ENCODE measurements at regions not wholly inside any gene's neighbourhood (a gene's known extent, or its start where the extent isn't known, plus 50 kb on each side); places are given as distances from the start of the nearest gene placed in this dataset.

DNA sequence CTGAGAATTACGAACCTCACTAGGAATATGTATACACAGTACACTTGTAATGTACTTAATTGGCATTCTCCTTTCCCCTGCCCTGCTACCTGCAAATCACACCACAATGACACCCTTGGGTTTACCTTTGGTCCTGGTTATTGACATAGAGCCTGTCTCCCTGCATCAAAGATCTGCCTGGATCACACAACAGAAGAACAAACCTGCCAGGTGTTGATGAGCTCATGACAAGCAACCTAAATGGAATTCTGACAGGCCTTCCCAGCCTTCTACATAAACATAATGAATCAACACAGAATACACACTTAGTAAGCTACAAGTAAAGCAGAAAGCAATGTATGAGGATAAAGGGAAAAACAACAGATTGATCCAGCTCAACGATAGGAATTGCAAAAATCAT lies 95.6 kb downstream of the HDGFL1 start:
- Histone ChIP-seq H3K27me3 (ENCODE audit: insufficient read depth, low read length, poor library complexity, severe bottlenecking) (no peaks in the 10 kb centered on the region), H3K4me3 (ENCODE audit: low read length, poor library complexity, severe bottlenecking) (no peak overlapping the region), H3K9me2 (replicated peaks; ENCODE audit: low read depth, low read length) (no peaks in the 10 kb centered on the region), H3K9ac (ENCODE audit: low read depth, low read length, poor library complexity, severe bottlenecking) (no peak overlapping the region), H3F3A (ENCODE audit: low read depth) (no peaks in the 10 kb centered on the region), H3K36me3 (ENCODE audit: insufficient read depth, low read length) (no peaks in the 10 kb centered on the region), H3K9me3 (ENCODE audit: insufficient read depth, low read depth, low read length) (no peaks in the 10 kb centered on the region), H4K20me1 (ENCODE audit: insufficient read depth, low read length, poor library complexity, severe bottlenecking) (no peaks in the 10 kb centered on the region), H3K4me1 (ENCODE audit: insufficient read depth, low read length, poor library complexity, severe bottlenecking) (no peaks in the 10 kb centered on the region), H2AFZ (ENCODE audit: low read length) (no peak overlapping the region), H3K79me2 (ENCODE audit: insufficient read depth, low read length) (no peaks in the 10 kb centered on the region), H3K4me2 (ENCODE audit: low read depth, low read length, poor library complexity, severe bottlenecking) (no peak overlapping the region)
- no peak for TF ChIP-seq EZH2phosphoT487 (IDR thresholded peaks at IDR 0.05; ENCODE audit: borderline replicate concordance)
- TF ChIP-seq, protein P1, sequence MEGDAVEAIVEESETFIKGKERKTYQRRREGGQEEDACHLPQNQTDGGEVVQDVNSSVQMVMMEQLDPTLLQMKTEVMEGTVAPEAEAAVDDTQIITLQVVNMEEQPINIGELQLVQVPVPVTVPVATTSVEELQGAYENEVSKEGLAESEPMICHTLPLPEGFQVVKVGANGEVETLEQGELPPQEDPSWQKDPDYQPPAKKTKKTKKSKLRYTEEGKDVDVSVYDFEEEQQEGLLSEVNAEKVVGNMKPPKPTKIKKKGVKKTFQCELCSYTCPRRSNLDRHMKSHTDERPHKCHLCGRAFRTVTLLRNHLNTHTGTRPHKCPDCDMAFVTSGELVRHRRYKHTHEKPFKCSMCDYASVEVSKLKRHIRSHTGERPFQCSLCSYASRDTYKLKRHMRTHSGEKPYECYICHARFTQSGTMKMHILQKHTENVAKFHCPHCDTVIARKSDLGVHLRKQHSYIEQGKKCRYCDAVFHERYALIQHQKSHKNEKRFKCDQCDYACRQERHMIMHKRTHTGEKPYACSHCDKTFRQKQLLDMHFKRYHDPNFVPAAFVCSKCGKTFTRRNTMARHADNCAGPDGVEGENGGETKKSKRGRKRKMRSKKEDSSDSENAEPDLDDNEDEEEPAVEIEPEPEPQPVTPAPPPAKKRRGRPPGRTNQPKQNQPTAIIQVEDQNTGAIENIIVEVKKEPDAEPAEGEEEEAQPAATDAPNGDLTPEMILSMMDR (conservative IDR thresholded peaks at IDR 0.05; ENCODE audit: low read length), result no peak

DNA sequence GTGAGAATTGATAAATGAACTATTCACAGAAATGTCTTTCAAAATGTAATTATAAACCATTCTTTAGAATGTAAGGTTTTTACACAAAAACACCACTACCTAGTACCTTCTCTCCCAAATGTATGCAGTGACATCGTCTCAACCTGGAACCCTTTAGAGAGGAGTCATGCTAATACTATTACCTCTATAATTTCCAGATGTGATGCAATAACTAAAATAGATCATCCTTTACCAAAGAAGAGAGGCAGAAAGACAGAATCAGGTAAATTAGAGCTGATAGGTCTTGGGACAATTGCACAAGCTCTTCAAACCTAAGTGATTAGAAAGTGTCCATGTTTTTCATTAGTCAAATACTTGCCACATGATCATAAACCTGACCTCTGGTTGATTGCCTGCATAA lies 96.7 kb downstream of the HDGFL1 start:
- no peaks in the 10 kb centered on the region for H3K9me3 ChIP-seq (ENCODE audit: insufficient read depth, low read depth, low read length)
- TF ChIP-seq, protein P1 (conservative IDR thresholded peaks at IDR 0.05; ENCODE audit: low read length), result no peak
- no peak for TF ChIP-seq EZH2phosphoT487 (IDR thresholded peaks at IDR 0.05; ENCODE audit: borderline replicate concordance)
- no peaks in the 10 kb centered on the region for H3K9me2 ChIP-seq (replicated peaks; ENCODE audit: low read depth, low read length)
- H3K27me3 ChIP-seq (ENCODE audit: insufficient read depth, low read length, poor library complexity, severe bottlenecking), result no peaks in the 10 kb centered on the region
- H3F3A ChIP-seq (ENCODE audit: low read depth), result no peaks in the 10 kb centered on the region
- no peaks in the 10 kb centered on the region for H4K20me1 ChIP-seq (ENCODE audit: insufficient read depth, low read length, poor library complexity, severe bottlenecking)
- no peak overlapping the region for H3K4me3 ChIP-seq (ENCODE audit: low read length, poor library complexity, severe bottlenecking)
- no peaks in the 10 kb centered on the region for H3K79me2 ChIP-seq (ENCODE audit: insufficient read depth, low read length)
- no peak overlapping the region for H3K4me2 ChIP-seq (ENCODE audit: low read depth, low read length, poor library complexity, severe bottlenecking)
- no peaks in the 10 kb centered on the region for H3K4me1 ChIP-seq (ENCODE audit: insufficient read depth, low read length, poor library complexity, severe bottlenecking)
- H3K9ac ChIP-seq (ENCODE audit: low read depth, low read length, poor library complexity, severe bottlenecking), result no peak overlapping the region
- no peaks in the 10 kb centered on the region for H3K36me3 ChIP-seq (ENCODE audit: insufficient read depth, low read length)
- 0 out of 2 replicates have a peak overlapping the region, but pooled peaks have one; percentile 35 for H2AFZ ChIP-seq (ENCODE audit: low read length)

DNA sequence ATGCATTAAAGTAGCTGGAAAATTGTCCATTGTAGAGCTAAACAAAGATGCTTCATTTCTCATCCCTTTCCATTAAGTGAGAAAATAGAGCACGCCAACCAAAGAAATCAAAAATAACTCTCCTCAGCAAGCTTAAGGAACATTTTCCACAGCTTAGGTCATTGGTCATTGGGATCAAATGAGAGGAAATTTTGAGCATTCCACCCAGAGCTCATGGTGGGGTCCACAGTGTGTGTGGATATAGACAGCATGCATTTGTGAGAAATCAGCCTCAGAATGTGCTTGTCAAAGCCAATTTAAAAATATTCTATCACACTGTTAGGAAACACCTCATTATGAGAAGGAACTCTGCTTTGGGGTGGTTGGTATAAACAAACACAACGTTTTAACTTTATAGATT lies 97.2 kb downstream of the HDGFL1 start:
- no peaks in the 10 kb centered on the region for H3K79me2 ChIP-seq (ENCODE audit: insufficient read depth, low read length)
- no peaks in the 10 kb centered on the region for H4K20me1 ChIP-seq (ENCODE audit: insufficient read depth, low read length, poor library complexity, severe bottlenecking)
- no peak overlapping the region for H3K4me3 ChIP-seq (ENCODE audit: low read length, poor library complexity, severe bottlenecking)
- H3K4me1 ChIP-seq (ENCODE audit: insufficient read depth, low read length, poor library complexity, severe bottlenecking), result no peaks in the 10 kb centered on the region
- no peak for TF ChIP-seq EZH2phosphoT487 (IDR thresholded peaks at IDR 0.05; ENCODE audit: borderline replicate concordance)
- TF ChIP-seq, protein P1 (conservative IDR thresholded peaks at IDR 0.05; ENCODE audit: low read length), result no peak
- no peak overlapping the region for H3K9ac ChIP-seq (ENCODE audit: low read depth, low read length, poor library complexity, severe bottlenecking)
- no peaks in the 10 kb centered on the region for H3F3A ChIP-seq (ENCODE audit: low read depth)
- H3K36me3 ChIP-seq (ENCODE audit: insufficient read depth, low read length), result no peaks in the 10 kb centered on the region
- no peaks in the 10 kb centered on the region for H3K9me3 ChIP-seq (ENCODE audit: insufficient read depth, low read depth, low read length)
- H3K4me2 ChIP-seq (ENCODE audit: low read depth, low read length, poor library complexity, severe bottlenecking), result no peak overlapping the region
- H3K9me2 ChIP-seq (replicated peaks; ENCODE audit: low read depth, low read length), result no peaks in the 10 kb centered on the region
- H3K27me3 ChIP-seq (ENCODE audit: insufficient read depth, low read length, poor library complexity, severe bottlenecking), result no peaks in the 10 kb centered on the region
- H2AFZ ChIP-seq (ENCODE audit: low read length), result no peak overlapping the region

Data from Loucy (cell line).